GM12872 (cell line): ENCODE measurements at regions not wholly inside any gene's neighbourhood (a gene's known extent, or its start where the extent isn't known, plus 50 kb on each side); places are given as distances from the start of the nearest gene placed in this dataset.

Source experiments
- CTCF ChIP-seq: IDR thresholded peaks from 3 replicates; pipeline ENCODE4 v1.5.1; 2011; ENCODE audit warnings: low read depth, mild to moderate bottlenecking, low read length, moderate library complexity; ENCODE audit not compliant: insufficient read depth

GRCh38 chr6:147126618-147127022 is 77.6 kb upstream of the STXBP5 start:
- no peak for TF ChIP-seq CTCF

GRCh38 chr6:147127587-147127986 is 76.6 kb upstream of the STXBP5 start:
- no peak for TF ChIP-seq CTCF

GRCh38 chr6:147128056-147128455 is 76.2 kb upstream of the STXBP5 start:
- no peak for TF ChIP-seq CTCF

- TF ChIP-seq CTCF: no peak
These were observed 72.6 kb upstream of the STXBP5 start for GRCh38 chr6:147131532-147132128.

GRCh38 chr6:147132889-147133288 is 71.3 kb upstream of the STXBP5 start:
- no peak for TF ChIP-seq CTCF

GRCh38 chr6:147133669-147134068 is 70.5 kb upstream of the STXBP5 start:
- TF ChIP-seq CTCF: no peak

GRCh38 chr6:147135211-147135681 is 69.0 kb upstream of the STXBP5 start:
- no peak for TF ChIP-seq CTCF

GRCh38 chr6:147136057-147136456 is 68.2 kb upstream of the STXBP5 start:
- no peak for TF ChIP-seq CTCF
